Tibial nerve (tissue), 4 donors: ENCODE measurements at regions not wholly inside any gene's neighbourhood (a gene's known extent, or its start where the extent isn't known, plus 50 kb on each side); places are given as distances from the start of the nearest gene placed in this dataset.

Experiments used
- CTCF ChIP-seq, 5 experiments: fragments of 200-600 bp in 3 of 5; fragments of 450-650 bp in 2 of 5; sonication (generic) in 3 of 5; IDR thresholded peaks; one replicate each; pipeline ENCODE4 v1.5.1; 2016 to 2019; ENCODE audit warnings: antibody characterized with exemption in 5 of 5, mild to moderate bottlenecking in 3 of 5, moderate library complexity in 2 of 5
- EP300 ChIP-seq, 2 donors: sonication (generic); formaldehyde crosslinking; IDR thresholded peaks; one replicate each; pipeline ENCODE4 v1.6.1; 2017; ENCODE audit warnings: antibody characterized with exemption in 2 of 2, mild to moderate bottlenecking in 1 of 2

DNA sequence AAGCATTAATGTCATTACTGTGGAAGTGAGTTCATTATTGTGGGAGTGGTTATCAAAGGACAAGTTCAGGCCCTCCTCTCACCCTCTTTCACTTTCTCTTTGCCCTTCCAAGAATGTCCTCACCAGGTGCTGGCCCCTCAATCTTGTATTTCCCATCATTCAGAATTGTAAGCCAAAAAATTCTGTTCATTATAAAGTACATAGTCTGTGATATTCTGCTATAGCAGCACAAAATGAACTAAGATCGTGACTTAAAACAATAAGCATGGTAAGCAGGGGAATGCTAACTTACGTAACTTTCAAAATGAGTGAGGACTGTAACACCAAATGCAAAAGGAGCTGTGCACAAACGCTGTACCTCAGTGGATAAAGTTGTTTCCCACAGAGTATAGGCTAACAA lies 515.7 kb upstream of the BTBD3 start:
- TF ChIP-seq CTCF (IDR thresholded peaks at IDR 0.05) (no peak), EP300 (IDR thresholded peaks at IDR 0.05) (no peak)
